PC-9 (cell line): ENCODE measurements at regions not wholly inside any gene's neighbourhood (a gene's known extent, or its start where the extent isn't known, plus 50 kb on each side); places are given as distances from the start of the nearest gene placed in this dataset.

ENCODE experiments used
- EZH2 ChIP-seq: fragments of 200-600 bp; sonication (generic); IDR thresholded peaks from 2 replicates; pipeline ENCODE4 v1.8.0; 2017; ENCODE audit warnings: antibody characterized with exemption, low read depth
- TF ChIP-seq, protein P1 (sequence below): fragments of 200-600 bp; sonication (generic); conservative IDR thresholded peaks from 2 replicates; pipeline ENCODE4 v1.6.1; 2017; ENCODE audit warnings: mixed run types, antibody characterized with exemption, mild to moderate bottlenecking, moderate library complexity

DNA sequence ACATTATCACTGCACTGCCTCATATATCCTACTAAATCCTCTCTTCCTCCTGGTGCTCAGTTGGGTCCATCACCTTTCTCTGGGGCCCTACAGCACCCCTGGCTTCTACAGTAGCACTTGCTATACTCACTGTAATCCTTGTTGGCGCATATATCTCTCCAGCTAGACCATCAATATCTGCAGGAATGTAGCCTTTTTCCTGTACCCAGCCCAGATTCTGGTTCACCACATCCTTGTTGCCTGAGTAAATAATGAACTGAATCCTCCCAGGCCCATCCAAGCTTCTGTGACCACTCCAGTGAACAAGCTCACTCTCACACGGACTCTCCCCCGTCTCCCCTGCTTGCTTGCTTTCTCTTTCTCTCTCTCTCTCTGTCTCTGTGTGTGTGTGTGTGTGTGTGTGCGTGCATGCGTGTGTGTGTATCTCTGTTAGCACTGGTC lies 62.5 kb upstream of the LIPC start:
- TF ChIP-seq, protein P1, sequence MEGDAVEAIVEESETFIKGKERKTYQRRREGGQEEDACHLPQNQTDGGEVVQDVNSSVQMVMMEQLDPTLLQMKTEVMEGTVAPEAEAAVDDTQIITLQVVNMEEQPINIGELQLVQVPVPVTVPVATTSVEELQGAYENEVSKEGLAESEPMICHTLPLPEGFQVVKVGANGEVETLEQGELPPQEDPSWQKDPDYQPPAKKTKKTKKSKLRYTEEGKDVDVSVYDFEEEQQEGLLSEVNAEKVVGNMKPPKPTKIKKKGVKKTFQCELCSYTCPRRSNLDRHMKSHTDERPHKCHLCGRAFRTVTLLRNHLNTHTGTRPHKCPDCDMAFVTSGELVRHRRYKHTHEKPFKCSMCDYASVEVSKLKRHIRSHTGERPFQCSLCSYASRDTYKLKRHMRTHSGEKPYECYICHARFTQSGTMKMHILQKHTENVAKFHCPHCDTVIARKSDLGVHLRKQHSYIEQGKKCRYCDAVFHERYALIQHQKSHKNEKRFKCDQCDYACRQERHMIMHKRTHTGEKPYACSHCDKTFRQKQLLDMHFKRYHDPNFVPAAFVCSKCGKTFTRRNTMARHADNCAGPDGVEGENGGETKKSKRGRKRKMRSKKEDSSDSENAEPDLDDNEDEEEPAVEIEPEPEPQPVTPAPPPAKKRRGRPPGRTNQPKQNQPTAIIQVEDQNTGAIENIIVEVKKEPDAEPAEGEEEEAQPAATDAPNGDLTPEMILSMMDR, result no peak
- TF ChIP-seq EZH2, result no peak
